ENCODE measurements at regions not wholly inside any gene's neighbourhood (a gene's known extent, or its start where the extent isn't known, plus 50 kb on each side); places are given as distances from the start of the nearest gene placed in this dataset.

DNA sequence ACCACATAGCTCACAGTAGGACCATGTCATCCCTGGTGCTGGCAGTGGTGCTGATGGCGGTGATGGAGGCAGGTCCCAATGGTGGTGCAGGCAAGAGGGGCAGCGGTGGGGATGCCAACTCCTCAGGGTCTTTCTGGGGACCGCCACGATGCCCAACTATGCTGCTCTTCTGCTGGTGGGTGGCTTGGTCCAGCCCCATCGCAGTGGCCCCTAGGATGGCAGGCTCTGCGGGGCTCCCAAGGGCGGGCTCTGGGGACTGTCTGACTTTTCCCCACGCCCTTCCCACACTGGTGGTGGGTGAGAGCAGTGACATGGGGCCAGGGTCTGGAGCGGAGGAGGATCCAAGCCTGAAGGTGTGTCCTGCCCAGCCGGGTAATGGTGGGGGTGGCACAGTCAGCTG lies 288.9 kb upstream of the RIOK2 start:
- TF ChIP-seq, protein P1, sequence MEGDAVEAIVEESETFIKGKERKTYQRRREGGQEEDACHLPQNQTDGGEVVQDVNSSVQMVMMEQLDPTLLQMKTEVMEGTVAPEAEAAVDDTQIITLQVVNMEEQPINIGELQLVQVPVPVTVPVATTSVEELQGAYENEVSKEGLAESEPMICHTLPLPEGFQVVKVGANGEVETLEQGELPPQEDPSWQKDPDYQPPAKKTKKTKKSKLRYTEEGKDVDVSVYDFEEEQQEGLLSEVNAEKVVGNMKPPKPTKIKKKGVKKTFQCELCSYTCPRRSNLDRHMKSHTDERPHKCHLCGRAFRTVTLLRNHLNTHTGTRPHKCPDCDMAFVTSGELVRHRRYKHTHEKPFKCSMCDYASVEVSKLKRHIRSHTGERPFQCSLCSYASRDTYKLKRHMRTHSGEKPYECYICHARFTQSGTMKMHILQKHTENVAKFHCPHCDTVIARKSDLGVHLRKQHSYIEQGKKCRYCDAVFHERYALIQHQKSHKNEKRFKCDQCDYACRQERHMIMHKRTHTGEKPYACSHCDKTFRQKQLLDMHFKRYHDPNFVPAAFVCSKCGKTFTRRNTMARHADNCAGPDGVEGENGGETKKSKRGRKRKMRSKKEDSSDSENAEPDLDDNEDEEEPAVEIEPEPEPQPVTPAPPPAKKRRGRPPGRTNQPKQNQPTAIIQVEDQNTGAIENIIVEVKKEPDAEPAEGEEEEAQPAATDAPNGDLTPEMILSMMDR (IDR thresholded peaks at IDR 0.05; ENCODE audit: insufficient read depth, low read length, severe bottlenecking): no peak
- Histone ChIP-seq H3K36me3 (ENCODE audit: control insufficient read depth, insufficient read depth, low read length) (no peaks in the 10 kb centered on the region), H3K4me3 (ENCODE audit: low read depth, low read length) (no peak overlapping the region), H3K27me3 (ENCODE audit: control insufficient read depth, insufficient read depth, low read length) (no peaks in the 10 kb centered on the region)
- FAIRE-seq (no peak), DNase-seq (ENCODE audit: low read depth) (no peak)

DNA sequence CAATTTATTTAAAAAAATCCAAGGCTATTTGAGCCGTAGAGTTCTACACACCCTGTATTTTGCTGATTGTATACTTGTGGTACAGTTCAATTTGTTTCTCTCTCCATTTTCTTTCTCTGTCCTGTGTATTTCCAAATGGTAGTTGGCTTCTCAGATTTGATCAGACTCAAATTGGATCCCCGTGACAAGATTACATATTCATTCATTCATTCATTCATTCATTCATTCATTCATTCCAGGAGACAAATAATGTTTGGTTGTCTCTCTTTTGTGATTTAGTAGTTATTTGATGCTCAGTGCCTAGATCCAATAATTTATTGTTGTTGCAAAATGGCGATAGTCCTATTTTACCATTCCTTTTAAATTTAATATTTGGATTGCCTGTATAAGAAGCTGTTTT lies 292.8 kb upstream of the RIOK2 start:
- DNase-seq (ENCODE audit: low read depth): no peak
- no peak for FAIRE-seq
- Histone ChIP-seq H3K36me3 (ENCODE audit: control insufficient read depth, insufficient read depth, low read length) (no peaks in the 10 kb centered on the region), H3K4me3 (ENCODE audit: low read depth, low read length) (no peak overlapping the region), H3K27me3 (ENCODE audit: control insufficient read depth, insufficient read depth, low read length) (no peaks in the 10 kb centered on the region)
- TF ChIP-seq, protein P1 (IDR thresholded peaks at IDR 0.05; ENCODE audit: insufficient read depth, low read length, severe bottlenecking): no peak

- FAIRE-seq: no peak
- TF ChIP-seq, protein P1 (IDR thresholded peaks at IDR 0.05; ENCODE audit: insufficient read depth, low read length, severe bottlenecking): no peak
Observed at GRCh38 chr5:97476852-97477534, 293.9 kb upstream of the RIOK2 start.

GRCh38 chr5:97478483-97478882 lies 295.4 kb upstream of the RIOK2 start:
- no peaks in the 10 kb centered on the region for H3K27me3 ChIP-seq (ENCODE audit: control insufficient read depth, insufficient read depth, low read length)
- H3K36me3 ChIP-seq (ENCODE audit: control insufficient read depth, insufficient read depth, low read length): no peaks in the 10 kb centered on the region
- TF ChIP-seq, protein P1 (IDR thresholded peaks at IDR 0.05; ENCODE audit: insufficient read depth, low read length, severe bottlenecking): no peak
- no peak overlapping the region for H3K4me3 ChIP-seq (ENCODE audit: low read depth, low read length)
- no peak for DNase-seq (ENCODE audit: low read depth)
- FAIRE-seq: no peak

More at GRCh38 chr5:97476852-97477534, 293.9 kb upstream of the RIOK2 start:
- no peak for DNase-seq (ENCODE audit: low read depth)
- no peaks in the 10 kb centered on the region for H3K27me3 ChIP-seq (ENCODE audit: control insufficient read depth, insufficient read depth, low read length)
- H3K4me3 ChIP-seq (ENCODE audit: low read depth, low read length): no peak overlapping the region
- H3K36me3 ChIP-seq (ENCODE audit: control insufficient read depth, insufficient read depth, low read length): no peaks in the 10 kb centered on the region

GRCh38 chr5:97480313-97480712 lies 297.3 kb upstream of the RIOK2 start:
- H3K4me3 ChIP-seq (ENCODE audit: low read depth, low read length): no peak overlapping the region
- FAIRE-seq: no peak
- TF ChIP-seq, protein P1 (IDR thresholded peaks at IDR 0.05; ENCODE audit: insufficient read depth, low read length, severe bottlenecking): no peak
- no peaks in the 10 kb centered on the region for H3K27me3 ChIP-seq (ENCODE audit: control insufficient read depth, insufficient read depth, low read length)
- DNase-seq (ENCODE audit: low read depth): no peak
- no peaks in the 10 kb centered on the region for H3K36me3 ChIP-seq (ENCODE audit: control insufficient read depth, insufficient read depth, low read length)

GRCh38 chr5:97488126-97488668 lies 305.1 kb upstream of the RIOK2 start:
- H3K4me3 ChIP-seq (ENCODE audit: low read depth, low read length): no peak overlapping the region
- DNase-seq (ENCODE audit: low read depth): no peak
- no peaks in the 10 kb centered on the region for H3K36me3 ChIP-seq (ENCODE audit: control insufficient read depth, insufficient read depth, low read length)
- FAIRE-seq: no peak
- TF ChIP-seq, protein P1 (IDR thresholded peaks at IDR 0.05; ENCODE audit: insufficient read depth, low read length, severe bottlenecking): no peak
- peaks cover 2% of the 10 kb centered on the region for H3K27me3 ChIP-seq (ENCODE audit: control insufficient read depth, insufficient read depth, low read length)
